IPS DF 6.9 (cell line): ENCODE measurements at regions not wholly inside any gene's neighbourhood (a gene's known extent, or its start where the extent isn't known, plus 50 kb on each side); places are given as distances from the start of the nearest gene placed in this dataset.

Experiments
- DNase-seq: peaks from one replicate; pipeline ENCODE4 v3.0.0-alpha.2; 2013; ENCODE audit warnings: low read depth, low spot score
- H3K27ac ChIP-seq: one replicate; pipeline ENCODE4 v1.5.1; 2013; ENCODE audit warnings: low read length, control low read depth
- H3K27me3 ChIP-seq: 2 replicates; pipeline ENCODE4 v1.6.1; 2013; ENCODE audit warnings: mild to moderate bottlenecking, low read length; ENCODE audit not compliant: control insufficient read depth, insufficient read depth
- H3K36me3 ChIP-seq: 2 replicates; pipeline ENCODE4 v1.6.1; 2013; ENCODE audit warnings: low read length; ENCODE audit not compliant: control insufficient read depth, insufficient read depth
- H3K4me1 ChIP-seq: 2 replicates; pipeline ENCODE4 v1.6.1; 2013; ENCODE audit warnings: low read length; ENCODE audit not compliant: control insufficient read depth, insufficient read depth
- H3K4me3 ChIP-seq: 2 replicates; pipeline ENCODE4 v1.5.1; 2013; ENCODE audit warnings: mild to moderate bottlenecking, low read length
- H3K9me3 ChIP-seq: 2 replicates; pipeline ENCODE4 v1.6.1; 2013; ENCODE audit warnings: low read length, inconsistent platforms; ENCODE audit not compliant: control insufficient read depth, insufficient read depth
- WGBS: extraction: QIAGEN DNeasy Blood & Tissue Kit; methylation state at CpG from one replicate; pipeline ENCODE4 v1.1.7; 2013; ENCODE audit warnings: mixed read lengths, missing lambda C conversion rate; ENCODE audit not compliant: insufficient read length, insufficient coverage; 5-methylcytosine and 5-hydroxymethylcytosine counted together

- no peak for DNase-seq
- no peaks in the 10 kb centered on the region for H3K36me3 ChIP-seq
Observed at GRCh38 chr6:6376845-6377244, 56.4 kb upstream of the F13A1 start.

GRCh38 chr6:6377621-6378020 is 57.2 kb upstream of the F13A1 start:
- H3K36me3 ChIP-seq = no peaks in the 10 kb centered on the region
- DNase-seq = no peak
- WGBS = no CpG with 5 or more reads among the region's 6 CpGs
- H3K4me3 ChIP-seq = no peak overlapping the region
- H3K27me3 ChIP-seq = no peaks in the 10 kb centered on the region
- H3K27ac ChIP-seq = no peak overlapping the region
- H3K4me1 ChIP-seq = no peaks in the 10 kb centered on the region
- no peaks in the 10 kb centered on the region for H3K9me3 ChIP-seq

More at GRCh38 chr6:6376845-6377244, 56.4 kb upstream of the F13A1 start:
- Histone ChIP-seq H3K4me3 (no peak overlapping the region), H3K27me3 (no peaks in the 10 kb centered on the region), H3K27ac (no peak overlapping the region), H3K9me3 (no peaks in the 10 kb centered on the region), H3K4me1 (no peaks in the 10 kb centered on the region)
- no CpG with 5 or more reads among the region's 6 CpGs for WGBS

- Histone ChIP-seq H3K27ac (no peak overlapping the region), H3K4me3 (no peak overlapping the region), H3K9me3 (no peaks in the 10 kb centered on the region), H3K36me3 (no peaks in the 10 kb centered on the region), H3K27me3 (no peaks in the 10 kb centered on the region), H3K4me1 (no peaks in the 10 kb centered on the region)
- DNase-seq = no peak
- no CpG with 5 or more reads among the region's 5 CpGs for WGBS
Observed at GRCh38 chr6:6379573-6379972, 59.1 kb upstream of the F13A1 start.

- DNase-seq = peak; percentile 9
- H3K36me3 ChIP-seq = no peaks in the 10 kb centered on the region
- 0 out of 2 replicates have a peak, but pooled peaks cover 2% of the 10 kb centered on the region for H3K4me1 ChIP-seq
- no peaks in the 10 kb centered on the region for H3K9me3 ChIP-seq
- WGBS = no CpG with 5 or more reads among the region's 7 CpGs
- H3K27ac ChIP-seq = no peak overlapping the region
- H3K27me3 ChIP-seq = no peaks in the 10 kb centered on the region
- H3K4me3 ChIP-seq = no peak overlapping the region
Observed at GRCh38 chr6:6384520-6384919, 64.1 kb upstream of the F13A1 start.

GRCh38 chr6:6386010-6386409 is 65.5 kb upstream of the F13A1 start:
- 0 out of 2 replicates have a peak, but pooled peaks cover 2% of the 10 kb centered on the region for H3K4me1 ChIP-seq

GRCh38 chr6:6390849-6391602 is 70.6 kb upstream of the F13A1 start:
- WGBS = no CpG with 5 or more reads among the region's 7 CpGs
- no peaks in the 10 kb centered on the region for H3K9me3 ChIP-seq
- 0 out of 2 replicates have a peak, but pooled peaks cover 2% of the 10 kb centered on the region for H3K4me1 ChIP-seq
- no peaks in the 10 kb centered on the region for H3K27me3 ChIP-seq
- no peaks in the 10 kb centered on the region for H3K36me3 ChIP-seq
- H3K27ac ChIP-seq = no peak overlapping the region
- H3K4me3 ChIP-seq = no peak overlapping the region
- DNase-seq = no peak

More at GRCh38 chr6:6386010-6386409, 65.5 kb upstream of the F13A1 start:
- DNase-seq = no peak
- no peaks in the 10 kb centered on the region for H3K9me3 ChIP-seq
- WGBS = no CpG with 5 or more reads among the region's 4 CpGs
- no peak overlapping the region for H3K27ac ChIP-seq
- no peak overlapping the region for H3K4me3 ChIP-seq
- no peaks in the 10 kb centered on the region for H3K36me3 ChIP-seq
- no peaks in the 10 kb centered on the region for H3K27me3 ChIP-seq

GRCh38 chr6:6392214-6393068 is 72.0 kb upstream of the F13A1 start:
- DNase-seq = no peak
- H3K4me1 ChIP-seq = no peaks in the 10 kb centered on the region
- H3K27me3 ChIP-seq = no peaks in the 10 kb centered on the region
- no peak overlapping the region for H3K27ac ChIP-seq
- no peaks in the 10 kb centered on the region for H3K36me3 ChIP-seq
- no CpG with 5 or more reads among the region's 7 CpGs for WGBS
- no peaks in the 10 kb centered on the region for H3K9me3 ChIP-seq
- H3K4me3 ChIP-seq = no peak overlapping the region

GRCh38 chr6:6393069-6393529 is 72.6 kb upstream of the F13A1 start:
- Histone ChIP-seq H3K27ac (no peak overlapping the region), H3K9me3 (no peaks in the 10 kb centered on the region), H3K4me3 (no peak overlapping the region), H3K4me1 (no peaks in the 10 kb centered on the region), H3K36me3 (no peaks in the 10 kb centered on the region), H3K27me3 (no peaks in the 10 kb centered on the region)
- DNase-seq = no peak
- WGBS = no CpG with 5 or more reads among the region's 6 CpGs

GRCh38 chr6:6395581-6396197 is 75.2 kb upstream of the F13A1 start:
- Histone ChIP-seq H3K36me3 (no peaks in the 10 kb centered on the region), H3K27me3 (no peaks in the 10 kb centered on the region), H3K9me3 (no peaks in the 10 kb centered on the region), H3K4me1 (no peaks in the 10 kb centered on the region), H3K27ac (no peak overlapping the region), H3K4me3 (no peak overlapping the region)
- no CpG with 5 or more reads among the region's 5 CpGs for WGBS
- no peak for DNase-seq

- Histone ChIP-seq H3K27me3 (no peaks in the 10 kb centered on the region), H3K27ac (no peak overlapping the region), H3K9me3 (no peaks in the 10 kb centered on the region), H3K4me3 (no peak overlapping the region), H3K36me3 (no peaks in the 10 kb centered on the region), H3K4me1 (no peaks in the 10 kb centered on the region)
- no CpG with 5 or more reads among the region's 5 CpGs for WGBS
- DNase-seq = no peak
Observed at GRCh38 chr6:6397842-6398241, 77.4 kb upstream of the F13A1 start.
